Spleen (tissue), 11 donors: ENCODE measurements at regions not wholly inside any gene's neighbourhood (a gene's known extent, or its start where the extent isn't known, plus 50 kb on each side); places are given as distances from the start of the nearest gene placed in this dataset.
A peak's percentile ranks its signal among the peaks of the same experiment; 100 is the strongest.

Experiments
- DNase-seq: peaks from one replicate; pipeline ENCODE4 v3.0.0-alpha.2; 2020
- H3K27ac ChIP-seq, 8 donors: fragments of 200-600 bp; sonication (generic) in 7 of 8; 1 replicate in 4 of 8; 2 replicates in 4 of 8; pipeline versions ENCODE4 v1.5.0 to v1.8.0; 2016 to 2021; ENCODE audit warnings: inconsistent platforms in 4 of 8, mild to moderate bottlenecking in 4 of 8, moderate library complexity in 1 of 8
- H3K27me3 ChIP-seq, 7 donors: fragments of 200-600 bp; sonication (generic) in 6 of 7; replicated peaks in 1 of 7; 1 replicate in 4 of 7; 2 replicates in 3 of 7; pipeline versions ENCODE4 v1.5.0 to v1.8.0; 2016 to 2021; ENCODE audit warnings: inconsistent platforms in 3 of 7, mild to moderate bottlenecking in 1 of 7
- H3K36me3 ChIP-seq, 6 donors: fragments of 200-600 bp; sonication (generic) in 5 of 6; 1 replicate in 4 of 6; 2 replicates in 2 of 6; pipeline versions ENCODE4 v1.5.0 to v1.8.0; 2016 to 2021; ENCODE audit warnings: inconsistent platforms in 2 of 6
- H3K4me1 ChIP-seq, 6 donors: fragments of 200-600 bp; sonication (generic) in 5 of 6; 1 replicate in 3 of 6; 2 replicates in 3 of 6; pipeline versions ENCODE4 v1.5.0 to v1.8.0; 2016 to 2021; ENCODE audit warnings: inconsistent platforms in 3 of 6
- H3K4me3 ChIP-seq, 8 donors: fragments of 200-600 bp; sonication (generic) in 7 of 8; 1 replicate in 4 of 8; 2 replicates in 4 of 8; pipeline versions ENCODE4 v1.5.0 to v1.8.0; 2016 to 2021; ENCODE audit warnings: inconsistent platforms in 4 of 8, mild to moderate bottlenecking in 4 of 8, moderate library complexity in 2 of 8
- H3K9me3 ChIP-seq, 8 donors: fragments of 200-600 bp; sonication (generic) in 7 of 8; 1 replicate in 4 of 8; 2 replicates in 4 of 8; pipeline versions ENCODE4 v1.5.0 to v1.8.0; 2016 to 2021; ENCODE audit warnings: inconsistent platforms in 4 of 8
- POLR2A ChIP-seq, 3 donors: fragments of 450-650 bp; IDR thresholded peaks; one replicate each; pipeline ENCODE4 v1.5.1; 2017; ENCODE audit warnings: antibody characterized with exemption in 3 of 3, mild to moderate bottlenecking in 1 of 3
- POLR2AphosphoS5 ChIP-seq, 3 donors: sonication (generic); formaldehyde crosslinking; IDR thresholded peaks; one replicate each; pipeline ENCODE4 v1.5.1; 2017; ENCODE audit warnings: antibody characterized with exemption in 3 of 3
- WGBS, 5 donors: extraction: QIAGEN DNeasy Blood & Tissue Kit in 3 of 5; methylation state at CpG; one replicate each; pipeline versions ENCODE4 v1.1.5 to v1.1.7; 2013 to 2018; 5-methylcytosine and 5-hydroxymethylcytosine counted together
- intact Hi-C: fragments of 100-400 bp; cut with DNase I; formaldehyde crosslinking; loops from one replicate; pipeline ENCODE4 v1.15.0; 2023; ENCODE audit warnings: low total_unique reads
- TF ChIP-seq, protein P1 (sequence below), 11 experiments: fragments of 200-600 bp in 7 of 11; fragments of 450-650 bp in 4 of 11; sonication (generic) in 4 of 11; IDR thresholded peaks in 8 of 11; conservative IDR thresholded peaks in 3 of 11; 1 replicate in 7 of 11; 2 replicates in 4 of 11; pipeline versions ENCODE4 v1.4.0 to v1.8.0; 2016 to 2021; ENCODE audit warnings: antibody characterized with exemption in 11 of 11, inconsistent platforms in 4 of 11, mild to moderate bottlenecking in 1 of 11
- donor health status: healthy with polysubstance abuse.
- donor health status: DM: no; HTN: no; CAD: no; lungs with moderate emphysema.
- donor health status: DM: no; HTN: no; CAD: no.
- donor health status: Bipolar disorder and iron deficiency.
- donor health status: healthy.
- donor health status: DM: no; HTN: no; CAD: no.
- donor health status: DM: yes; HTN: yes; CAD: no.

DNA sequence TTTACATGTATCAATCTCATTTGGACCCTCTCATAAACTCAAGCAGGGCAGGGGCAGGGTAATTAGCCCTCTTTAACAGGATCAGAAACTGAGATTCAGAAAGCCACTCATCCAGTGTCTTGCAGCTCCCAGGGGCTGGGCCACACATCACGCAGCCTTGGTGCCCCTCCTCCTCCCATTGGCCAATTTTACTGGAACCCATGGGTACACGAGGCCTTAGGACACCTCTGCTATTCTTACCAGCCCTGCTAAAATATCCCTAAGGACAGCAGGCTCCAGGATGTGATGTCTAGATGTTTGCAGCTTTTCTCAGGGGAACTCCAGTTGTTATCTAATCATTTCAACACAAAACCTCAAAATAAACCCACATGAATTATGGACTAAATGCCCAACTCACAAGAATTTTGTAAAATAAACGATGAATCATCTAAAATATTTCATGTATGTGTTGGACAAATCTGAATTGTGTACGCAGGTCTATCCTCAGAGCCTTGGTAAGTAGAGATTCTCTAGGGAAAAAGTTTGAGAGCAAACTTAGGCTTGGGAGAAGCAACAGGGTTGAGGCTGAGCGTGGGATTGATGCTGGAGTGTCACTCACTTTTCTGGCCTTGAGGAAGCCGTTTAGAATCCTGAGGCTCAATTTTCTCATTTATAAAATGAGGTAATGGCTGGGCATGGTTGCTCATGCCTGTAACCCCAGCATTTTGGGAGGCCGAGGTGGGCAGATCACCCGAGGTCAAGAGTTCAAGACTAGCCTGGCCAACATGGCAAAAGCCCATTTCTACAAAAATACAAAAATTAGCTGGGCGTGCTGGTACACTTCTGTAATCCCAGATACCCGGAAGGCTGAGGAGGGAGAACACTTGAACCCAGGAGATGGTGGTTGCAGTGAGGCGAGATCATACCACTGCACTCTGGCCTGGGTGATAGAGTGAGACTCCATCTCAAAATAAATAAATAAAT, 69.7 kb upstream of the TNS3 start:
- H3K4me1 ChIP-seq, result peaks cover 11 to 44% (median 27%) of the 10 kb centered on the region in 6 donors
- no peak for DNase-seq
- TF ChIP-seq POLR2AphosphoS5 (IDR thresholded peaks at IDR 0.05), result no peak
- TF ChIP-seq, protein P1, sequence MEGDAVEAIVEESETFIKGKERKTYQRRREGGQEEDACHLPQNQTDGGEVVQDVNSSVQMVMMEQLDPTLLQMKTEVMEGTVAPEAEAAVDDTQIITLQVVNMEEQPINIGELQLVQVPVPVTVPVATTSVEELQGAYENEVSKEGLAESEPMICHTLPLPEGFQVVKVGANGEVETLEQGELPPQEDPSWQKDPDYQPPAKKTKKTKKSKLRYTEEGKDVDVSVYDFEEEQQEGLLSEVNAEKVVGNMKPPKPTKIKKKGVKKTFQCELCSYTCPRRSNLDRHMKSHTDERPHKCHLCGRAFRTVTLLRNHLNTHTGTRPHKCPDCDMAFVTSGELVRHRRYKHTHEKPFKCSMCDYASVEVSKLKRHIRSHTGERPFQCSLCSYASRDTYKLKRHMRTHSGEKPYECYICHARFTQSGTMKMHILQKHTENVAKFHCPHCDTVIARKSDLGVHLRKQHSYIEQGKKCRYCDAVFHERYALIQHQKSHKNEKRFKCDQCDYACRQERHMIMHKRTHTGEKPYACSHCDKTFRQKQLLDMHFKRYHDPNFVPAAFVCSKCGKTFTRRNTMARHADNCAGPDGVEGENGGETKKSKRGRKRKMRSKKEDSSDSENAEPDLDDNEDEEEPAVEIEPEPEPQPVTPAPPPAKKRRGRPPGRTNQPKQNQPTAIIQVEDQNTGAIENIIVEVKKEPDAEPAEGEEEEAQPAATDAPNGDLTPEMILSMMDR (IDR thresholded peaks at IDR 0.05 in 8 of 11, conservative IDR thresholded peaks at IDR 0.05 in 3 of 11), result no peak
- TF ChIP-seq POLR2A (IDR thresholded peaks at IDR 0.05), result no peak
- H3K9me3 ChIP-seq, result no peaks in the 10 kb centered on the region
- H3K4me3 ChIP-seq, result no peak overlapping the region
- no peaks in the 10 kb centered on the region for H3K27me3 ChIP-seq
- intact Hi-C loops, result no loop called here
- H3K36me3 ChIP-seq, result no peaks in the 10 kb centered on the region
- WGBS, 5 donors, result 72 to 82% (median 76%) methylated on average over 11 of the region's 11 CpGs
- H3K27ac ChIP-seq, result peak overlapping the region in 3 of 8 donors; percentile 12 to 42 (median 33)

DNA sequence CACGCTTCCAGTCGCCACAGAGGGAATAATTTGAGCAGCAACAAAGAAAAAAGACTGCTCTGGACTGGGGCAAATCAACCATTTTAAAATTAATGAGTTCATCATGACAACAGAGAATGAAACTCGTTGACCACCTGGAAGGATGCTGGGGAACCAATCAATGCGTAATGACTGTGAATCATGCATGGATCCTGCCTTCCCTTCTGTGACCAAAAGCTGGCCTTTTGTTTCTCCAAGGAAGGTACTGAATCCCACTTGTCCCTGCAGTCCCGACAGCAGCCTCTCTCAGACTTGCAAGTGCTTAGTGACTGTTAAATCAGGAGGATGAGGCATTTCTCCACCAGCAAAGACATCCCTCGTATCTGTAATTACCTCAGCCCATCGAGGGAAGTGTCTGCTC, 68.0 kb upstream of the TNS3 start:
- TF ChIP-seq POLR2A (IDR thresholded peaks at IDR 0.05), result no peak
- TF ChIP-seq, protein P1 (IDR thresholded peaks at IDR 0.05 in 8 of 11, conservative IDR thresholded peaks at IDR 0.05 in 3 of 11), result no peak
- no peak for TF ChIP-seq POLR2AphosphoS5 (IDR thresholded peaks at IDR 0.05)
- intact Hi-C loops, result no loop called here
- H3K9me3 ChIP-seq, result no peaks in the 10 kb centered on the region
- no peaks in the 10 kb centered on the region for H3K27me3 ChIP-seq
- no peak for DNase-seq
- 83 to 93% (median 89%) methylated on average over 7 of the region's 7 CpGs for WGBS, 5 donors
- H3K36me3 ChIP-seq, result no peaks in the 10 kb centered on the region
- no peak overlapping the region for H3K4me3 ChIP-seq
- no peak overlapping the region for H3K27ac ChIP-seq
- H3K4me1 ChIP-seq, result peaks cover 12 to 49% (median 28%) of the 10 kb centered on the region in 6 donors

DNA sequence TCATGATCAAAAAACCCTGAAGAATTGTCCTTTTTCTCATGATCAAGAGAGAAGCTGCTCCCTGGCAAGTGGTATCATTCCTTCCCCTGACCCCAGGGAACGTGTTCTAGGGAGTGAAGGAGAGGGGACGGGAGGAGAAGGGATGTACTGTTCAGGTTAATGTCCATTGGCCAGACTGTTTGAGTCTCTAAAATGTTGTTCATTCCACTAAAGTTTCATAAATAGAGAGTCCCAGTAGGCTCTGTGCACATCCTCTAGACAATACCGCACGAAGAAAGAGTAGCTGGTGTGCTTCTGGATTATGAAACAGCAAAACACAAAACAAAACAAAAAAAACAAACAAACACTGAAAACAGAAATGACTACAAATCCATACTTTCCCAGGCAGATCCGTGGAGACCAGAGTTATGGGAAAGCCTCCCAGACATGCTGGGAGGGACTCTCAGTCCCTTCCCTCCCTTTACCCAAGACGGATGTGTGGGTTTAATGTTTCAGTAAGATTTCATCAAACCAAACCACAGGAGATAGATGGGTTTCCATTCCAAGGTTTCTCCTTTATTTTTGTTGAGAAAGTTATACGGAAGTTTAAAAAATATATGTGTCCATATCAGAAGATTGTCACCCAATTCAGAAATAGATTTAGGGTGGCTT, 66.5 kb upstream of the TNS3 start:
- no peak for DNase-seq
- no peak overlapping the region for H3K4me3 ChIP-seq
- intact Hi-C loops, result no loop called here
- no peaks in the 10 kb centered on the region for H3K27me3 ChIP-seq
- H3K27ac ChIP-seq, result peak overlapping the region in 5 of 8 donors; percentile 67 to 83 (median 74)
- no peaks in the 10 kb centered on the region for H3K36me3 ChIP-seq
- WGBS, 5 donors, result 53 to 64% (median 57%) methylated on average over 7 of the region's 7 CpGs
- no peak for TF ChIP-seq POLR2AphosphoS5 (IDR thresholded peaks at IDR 0.05)
- TF ChIP-seq, protein P1 (IDR thresholded peaks at IDR 0.05 in 8 of 11, conservative IDR thresholded peaks at IDR 0.05 in 3 of 11), result no peak
- TF ChIP-seq POLR2A (IDR thresholded peaks at IDR 0.05), result no peak
- peaks cover 0 to 12% (median 8%) of the 10 kb centered on the region in 8 donors for H3K9me3 ChIP-seq
- H3K4me1 ChIP-seq, result peaks cover 11 to 35% (median 21%) of the 10 kb centered on the region in 6 donors

DNA sequence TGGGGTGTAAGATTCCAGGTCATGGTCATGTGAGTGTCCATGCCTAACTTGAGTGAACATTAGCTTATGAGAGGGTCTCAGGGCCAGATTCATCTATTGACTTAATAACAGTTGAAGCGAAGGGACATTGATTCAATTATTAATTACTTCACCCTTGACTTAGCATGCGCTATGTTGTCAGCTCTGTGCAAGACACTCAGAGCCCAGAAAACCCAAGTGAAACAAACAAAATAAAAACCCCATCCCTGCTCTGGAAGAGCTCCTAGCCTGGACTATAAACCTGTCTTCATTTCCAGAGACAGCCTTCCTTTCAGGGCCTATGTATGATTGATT, 66.0 kb upstream of the TNS3 start:
- Histone ChIP-seq H3K27me3 (no peaks in the 10 kb centered on the region), H3K27ac (peak overlapping the region in 7 of 8 donors; percentile 51 to 83 (median 69)), H3K36me3 (no peaks in the 10 kb centered on the region), H3K4me3 (no peak overlapping the region), H3K4me1 (peaks cover 11 to 35% (median 21%) of the 10 kb centered on the region in 6 donors), H3K9me3 (peaks cover 0 to 17% (median 14%) of the 10 kb centered on the region in 8 donors)
- 91 to 98% (median 94%) methylated on average over 2 of the region's 2 CpGs for WGBS, 5 donors
- TF ChIP-seq POLR2A (IDR thresholded peaks at IDR 0.05), result no peak
- TF ChIP-seq, protein P1 (IDR thresholded peaks at IDR 0.05 in 8 of 11, conservative IDR thresholded peaks at IDR 0.05 in 3 of 11), result no peak
- TF ChIP-seq POLR2AphosphoS5 (IDR thresholded peaks at IDR 0.05), result no peak
- intact Hi-C loops, result no loop called here
- DNase-seq, result no peak
